ENCODE measurements at regions not wholly inside any gene's neighbourhood (a gene's known extent, or its start where the extent isn't known, plus 50 kb on each side); places are given as distances from the start of the nearest gene placed in this dataset.

GRCh38 chr2:171608168-171608567 is 79.1 kb upstream of the DYNC1I2 start:
- ATAC-seq (no peak), DNase-seq (no peak)
- H3K4me1 ChIP-seq: no peaks in the 10 kb centered on the region
- no peak for TF ChIP-seq CTCF (IDR thresholded peaks at IDR 0.05)
- H3K36me3 ChIP-seq: no peaks in the 10 kb centered on the region
- peaks cover 0 to 8% of the 10 kb centered on the region in 2 donors for H3K27me3 ChIP-seq
- no peak overlapping the region for H3K27ac ChIP-seq
- H3K4me3 ChIP-seq: no peak overlapping the region
- intact Hi-C loops (cut with DNase I): no loop called here
- H3K9me3 ChIP-seq: no peaks in the 10 kb centered on the region

GRCh38 chr2:171610824-171611223 is 76.4 kb upstream of the DYNC1I2 start:
- intact Hi-C loops (cut with DNase I): no loop called here
- ATAC-seq: no peak
- no peaks in the 10 kb centered on the region for H3K4me1 ChIP-seq

GRCh38 chr2:171615069-171615468 is 72.2 kb upstream of the DYNC1I2 start:
- TF ChIP-seq CTCF (IDR thresholded peaks at IDR 0.05): no peak
- intact Hi-C loops (cut with DNase I): no loop called here
- DNase-seq (no peak), ATAC-seq (no peak)
- no peaks in the 10 kb centered on the region for H3K4me1 ChIP-seq
- H3K27ac ChIP-seq: no peak overlapping the region
- no peaks in the 10 kb centered on the region for H3K9me3 ChIP-seq
- no peak overlapping the region for H3K4me3 ChIP-seq
- H3K36me3 ChIP-seq: no peaks in the 10 kb centered on the region
- no peaks in the 10 kb centered on the region for H3K27me3 ChIP-seq

More at GRCh38 chr2:171610824-171611223, 76.4 kb upstream of the DYNC1I2 start:
- Histone ChIP-seq H3K27me3 (no peaks in the 10 kb centered on the region), H3K4me3 (no peak overlapping the region), H3K36me3 (no peaks in the 10 kb centered on the region), H3K27ac (no peak overlapping the region), H3K9me3 (no peaks in the 10 kb centered on the region)
- TF ChIP-seq CTCF (IDR thresholded peaks at IDR 0.05): no peak
- DNase-seq: peak in 1 of 4 donors; percentile 27

GRCh38 chr2:171617981-171618380 is 69.3 kb upstream of the DYNC1I2 start:
- TF ChIP-seq CTCF (IDR thresholded peaks at IDR 0.05): no peak
- no peak overlapping the region for H3K27ac ChIP-seq
- DNase-seq (no peak), ATAC-seq (no peak)
- no peaks in the 10 kb centered on the region for H3K4me1 ChIP-seq
- no peaks in the 10 kb centered on the region for H3K36me3 ChIP-seq
- H3K4me3 ChIP-seq: no peak overlapping the region
- intact Hi-C loops (cut with DNase I): no loop called here
- no peaks in the 10 kb centered on the region for H3K27me3 ChIP-seq
- no peaks in the 10 kb centered on the region for H3K9me3 ChIP-seq

GRCh38 chr2:171625006-171625405 is 62.3 kb upstream of the DYNC1I2 start:
- Histone ChIP-seq H3K4me1 (no peaks in the 10 kb centered on the region), H3K36me3 (no peaks in the 10 kb centered on the region), H3K9me3 (peaks cover 0 to 22% of the 10 kb centered on the region in 2 donors), H3K27me3 (no peaks in the 10 kb centered on the region), H3K27ac (no peak overlapping the region), H3K4me3 (no peak overlapping the region)
- no peak for ATAC-seq
- intact Hi-C loops (cut with DNase I): no loop called here
- peak in 2 of 4 donors; percentile 89 to 94 for DNase-seq
- no peak for TF ChIP-seq CTCF (IDR thresholded peaks at IDR 0.05)
